ENCODE measurements at regions not wholly inside any gene's neighbourhood (a gene's known extent, or its start where the extent isn't known, plus 50 kb on each side); places are given as distances from the start of the nearest gene placed in this dataset.

DNA sequence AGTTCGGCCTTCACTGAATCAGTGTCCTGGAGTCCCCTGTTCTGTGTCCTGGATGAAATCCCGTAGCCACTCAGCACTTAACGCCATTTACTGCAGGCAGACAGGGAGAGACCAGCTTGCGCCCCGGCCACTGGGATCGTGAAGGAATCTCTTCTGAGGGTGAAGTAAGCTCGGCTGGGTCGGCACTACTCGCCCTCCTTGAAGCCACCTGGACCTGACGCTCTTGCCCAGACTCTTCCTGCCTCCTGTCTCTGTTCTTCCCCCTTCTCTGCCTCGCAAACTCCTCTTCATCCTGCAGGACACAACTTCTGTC, 99.9 kb upstream of the ZBTB40 start:
- Histone ChIP-seq H4K20me1 (ENCODE audit: insufficient read depth, low read length) (no peaks in the 10 kb centered on the region), H2AFZ (ENCODE audit: low read length) (no peak overlapping the region), H3K27ac (ENCODE audit: extremely low read length, insufficient read depth, low read length) (no peak overlapping the region), H3K36me3 (replicated peaks in 1 of 2; ENCODE audit: control insufficient read depth in 1 of 2, insufficient read depth in 2 of 2, low read length in 2 of 2) (no peaks in the 10 kb centered on the region), H3K27me3 (ENCODE audit: control insufficient read depth in 1 of 2, insufficient read depth in 2 of 2, low read length in 2 of 2) (peaks cover 12 to 40% of the 10 kb centered on the region in 2 experiments), H3K79me2 (ENCODE audit: insufficient read depth, low read length) (no peaks in the 10 kb centered on the region), H3K9me3 (ENCODE audit: low read length) (no peaks in the 10 kb centered on the region), H3K4me3 (replicated peaks in 1 of 3; ENCODE audit: insufficient read depth in 1 of 3, low read depth in 2 of 3, low read length in 3 of 3) (no peak overlapping the region), H3K4me2 (ENCODE audit: low read depth, low read length) (no peak overlapping the region), H3K9ac (ENCODE audit: insufficient read depth, low read depth, low read length) (no peak overlapping the region), H3K4me1 (ENCODE audit: insufficient read depth, low read length) (peaks cover 34% of the 10 kb centered on the region)
- 44% methylated on average over 11 of the region's 11 CpGs for WGBS (ENCODE audit: low lambda C conversion rate)
- TF ChIP-seq MATR3 (CRISPR knock-in tag; IDR thresholded peaks at IDR 0.05), result no peak
- no peak for TF ChIP-seq TOPORS (CRISPR knock-in tag; IDR thresholded peaks at IDR 0.05)
- no peak for TF ChIP-seq SMC3 (IDR thresholded peaks at IDR 0.05; ENCODE audit: low read length)
- TF ChIP-seq KDM6A (CRISPR knock-in tag; IDR thresholded peaks at IDR 0.05; ENCODE audit: low read depth), result no peak
- TF ChIP-seq, protein P1, sequence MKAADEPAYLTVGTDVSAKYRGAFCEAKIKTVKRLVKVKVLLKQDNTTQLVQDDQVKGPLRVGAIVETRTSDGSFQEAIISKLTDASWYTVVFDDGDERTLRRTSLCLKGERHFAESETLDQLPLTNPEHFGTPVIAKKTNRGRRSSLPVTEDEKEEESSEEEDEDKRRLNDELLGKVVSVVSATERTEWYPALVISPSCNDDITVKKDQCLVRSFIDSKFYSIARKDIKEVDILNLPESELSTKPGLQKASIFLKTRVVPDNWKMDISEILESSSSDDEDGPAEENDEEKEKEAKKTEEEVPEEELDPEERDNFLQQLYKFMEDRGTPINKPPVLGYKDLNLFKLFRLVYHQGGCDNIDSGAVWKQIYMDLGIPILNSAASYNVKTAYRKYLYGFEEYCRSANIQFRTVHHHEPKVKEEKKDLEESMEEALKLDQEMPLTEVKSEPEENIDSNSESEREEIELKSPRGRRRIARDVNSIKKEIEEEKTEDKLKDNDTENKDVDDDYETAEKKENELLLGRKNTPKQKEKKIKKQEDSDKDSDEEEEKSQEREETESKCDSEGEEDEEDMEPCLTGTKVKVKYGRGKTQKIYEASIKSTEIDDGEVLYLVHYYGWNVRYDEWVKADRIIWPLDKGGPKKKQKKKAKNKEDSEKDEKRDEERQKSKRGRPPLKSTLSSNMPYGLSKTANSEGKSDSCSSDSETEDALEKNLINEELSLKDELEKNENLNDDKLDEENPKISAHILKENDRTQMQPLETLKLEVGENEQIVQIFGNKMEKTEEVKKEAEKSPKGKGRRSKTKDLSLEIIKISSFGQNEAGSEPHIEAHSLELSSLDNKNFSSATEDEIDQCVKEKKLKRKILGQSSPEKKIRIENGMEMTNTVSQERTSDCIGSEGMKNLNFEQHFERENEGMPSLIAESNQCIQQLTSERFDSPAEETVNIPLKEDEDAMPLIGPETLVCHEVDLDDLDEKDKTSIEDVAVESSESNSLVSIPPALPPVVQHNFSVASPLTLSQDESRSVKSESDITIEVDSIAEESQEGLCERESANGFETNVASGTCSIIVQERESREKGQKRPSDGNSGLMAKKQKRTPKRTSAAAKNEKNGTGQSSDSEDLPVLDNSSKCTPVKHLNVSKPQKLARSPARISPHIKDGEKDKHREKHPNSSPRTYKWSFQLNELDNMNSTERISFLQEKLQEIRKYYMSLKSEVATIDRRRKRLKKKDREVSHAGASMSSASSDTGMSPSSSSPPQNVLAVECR (CRISPR knock-in tag; IDR thresholded peaks at IDR 0.05; ENCODE audit: borderline replicate concordance), result no peak
- TF ChIP-seq ZNF124 (CRISPR knock-in tag; IDR thresholded peaks at IDR 0.05), result no peak
- no peak for TF ChIP-seq RARA (CRISPR knock-in tag; IDR thresholded peaks at IDR 0.05)
- TF ChIP-seq ZNF136 (CRISPR knock-in tag; IDR thresholded peaks at IDR 0.05; ENCODE audit: low read depth), result no peak
- TF ChIP-seq ZNF451 (CRISPR knock-in tag; IDR thresholded peaks at IDR 0.05), result no peak
- TF ChIP-seq RBM39 (IDR thresholded peaks at IDR 0.05; ENCODE audit: low read depth, low read length, poor library complexity, severe bottlenecking), result no peak
- in situ Hi-C loops (cut with HindIII; ENCODE audit: extremely low pct_ligation_motif_present, low pct_unique_long_range_greater_than_20kb), result no loop called here
- no TSS peak for BruUV-seq (replicated peaks)
- ATAC-seq (no peak), FAIRE-seq (no peak), DNase-seq (ENCODE audit: low spot score) (no peak)
- intact Hi-C loops (cut with micrococcal nuclease; ENCODE audit: unreplicated experiment), result no loop called here
- POLR2A ChIA-PET, result no interaction called here
- CTCF ChIA-PET (ENCODE audit: low intra/inter-chr PET ratio, low total read pairs), result no interaction called here

Measured in HepG2 (cell line).